HG02610 (cell line): ENCODE measurements at regions not wholly inside any gene's neighbourhood (a gene's known extent, or its start where the extent isn't known, plus 50 kb on each side); places are given as distances from the start of the nearest gene placed in this dataset.
A peak's percentile ranks its signal among the peaks of the same experiment; 100 is the strongest.

Source experiments
- ATAC-seq: cut with Tn5 transposase; IDR thresholded peaks from one replicate; pipeline ENCODE4 v1.9.1; 2021; ENCODE audit warnings: mild to moderate bottlenecking, moderate library complexity; ENCODE audit not compliant: unreplicated experiment

DNA sequence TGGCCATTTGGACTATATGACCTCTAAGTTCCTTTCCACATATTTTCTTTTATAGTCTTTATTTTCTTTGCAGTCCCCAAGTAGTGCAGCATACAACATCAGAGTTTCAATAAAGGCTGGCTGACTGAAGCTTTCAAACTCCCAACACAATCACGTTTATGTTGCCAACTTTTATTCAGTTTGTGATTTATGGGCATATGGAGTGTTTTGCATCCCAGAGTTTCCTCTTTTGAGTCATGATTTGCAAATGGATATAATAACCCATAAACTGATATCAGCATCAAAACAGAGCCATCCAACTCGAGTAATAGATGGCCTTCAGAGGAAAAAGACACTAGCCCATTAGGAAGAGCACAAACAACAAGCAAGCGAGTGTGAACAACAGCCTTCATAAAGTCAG, 414.0 kb downstream of the ELAVL2 start:
- ATAC-seq: no peak

DNA sequence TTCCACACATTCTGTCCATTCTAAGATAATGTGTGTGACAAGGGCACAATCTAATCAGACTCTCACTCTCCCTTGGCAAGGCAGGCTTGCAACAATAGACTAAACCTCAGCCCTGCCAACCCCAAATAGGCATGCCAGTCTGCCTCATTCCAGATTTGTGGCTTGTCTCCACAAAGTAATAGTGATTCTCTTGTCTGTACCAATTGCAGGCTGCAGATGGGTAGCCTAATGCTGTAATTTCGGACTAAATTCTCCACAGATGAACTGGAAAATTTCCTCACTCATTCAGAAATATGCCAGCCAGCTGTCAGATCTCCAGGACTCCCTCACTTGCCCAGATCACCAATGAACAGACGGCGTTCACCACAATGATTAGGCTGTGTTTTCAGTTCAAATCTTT, 413.6 kb downstream of the ELAVL2 start:
- ATAC-seq: no peak

DNA sequence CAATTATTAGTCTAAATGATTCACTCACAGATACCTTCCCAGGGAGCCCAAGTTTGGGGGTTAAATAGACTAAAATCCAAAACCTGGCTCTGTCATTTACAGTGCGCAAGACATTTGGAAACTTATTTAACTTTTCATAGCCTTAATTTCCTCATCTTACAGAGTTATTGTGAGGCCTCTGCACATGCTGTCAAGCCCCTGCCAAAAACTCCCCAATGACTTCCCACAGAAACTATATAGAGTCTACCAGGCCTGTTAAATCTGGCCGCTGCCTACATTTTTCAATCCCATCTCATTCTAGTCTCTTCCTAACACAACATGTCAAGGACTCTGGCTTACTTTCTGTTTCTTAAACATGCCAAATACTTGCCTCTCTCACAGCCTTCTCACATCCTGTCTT, 412.5 kb downstream of the ELAVL2 start:
- ATAC-seq: no peak

DNA sequence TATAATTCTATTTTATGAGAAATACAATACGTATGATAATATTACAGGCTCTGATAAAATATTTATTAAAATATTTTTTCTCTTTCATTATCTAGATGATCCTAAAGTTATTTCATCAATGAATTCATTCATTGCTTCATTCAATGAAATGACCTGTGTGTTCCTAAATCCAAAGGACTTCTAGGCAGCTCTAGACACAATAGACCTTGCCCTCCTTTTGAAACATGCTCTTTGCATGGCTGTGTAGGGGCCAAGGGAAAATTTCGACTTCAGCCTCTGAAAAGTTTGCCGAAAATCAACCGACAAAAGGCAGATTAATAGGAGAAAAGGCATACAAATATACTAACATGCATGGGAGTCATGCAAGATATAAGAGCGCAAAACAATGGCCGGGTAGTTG, 402.0 kb downstream of the ELAVL2 start:
- ATAC-seq: no peak

DNA sequence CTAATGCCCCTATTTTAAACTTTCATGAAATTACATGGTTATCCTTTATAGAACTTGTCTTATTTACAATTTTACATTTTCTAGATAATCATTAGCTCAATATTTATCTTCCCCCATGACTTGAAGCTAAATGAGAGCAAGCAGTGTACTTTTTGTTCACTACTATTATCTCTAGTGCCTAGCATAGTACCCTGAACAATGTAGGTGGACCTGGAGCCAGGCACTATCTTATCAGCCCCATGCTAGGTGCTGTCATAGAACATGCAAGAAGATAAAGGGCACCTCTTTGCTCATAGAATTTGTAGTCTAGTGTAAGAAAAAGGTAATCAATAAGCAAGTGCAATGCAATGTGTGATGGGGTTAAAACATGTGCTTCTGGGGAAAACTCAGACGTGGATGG, 399.9 kb downstream of the ELAVL2 start:
- ATAC-seq: no peak

DNA sequence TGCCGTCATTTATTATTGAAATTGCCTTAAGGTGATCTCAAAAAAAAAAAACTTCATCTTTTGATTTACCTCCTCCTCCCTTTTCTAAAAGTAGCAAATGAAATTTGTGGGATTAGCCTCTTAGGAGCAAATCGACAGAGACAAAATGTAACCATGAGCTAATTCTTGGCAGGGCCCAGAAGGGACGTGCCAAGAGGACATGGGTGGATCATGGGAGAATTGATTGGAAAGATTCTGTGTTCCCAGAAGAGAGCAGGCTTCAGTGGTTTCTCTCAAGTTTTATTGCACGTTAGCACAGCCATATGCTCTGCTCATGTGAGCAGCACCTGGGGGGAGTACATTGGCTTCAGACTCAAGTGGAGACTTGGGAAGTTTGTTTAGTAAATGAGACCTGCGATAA, 394.6 kb downstream of the ELAVL2 start:
- no peak for ATAC-seq

DNA sequence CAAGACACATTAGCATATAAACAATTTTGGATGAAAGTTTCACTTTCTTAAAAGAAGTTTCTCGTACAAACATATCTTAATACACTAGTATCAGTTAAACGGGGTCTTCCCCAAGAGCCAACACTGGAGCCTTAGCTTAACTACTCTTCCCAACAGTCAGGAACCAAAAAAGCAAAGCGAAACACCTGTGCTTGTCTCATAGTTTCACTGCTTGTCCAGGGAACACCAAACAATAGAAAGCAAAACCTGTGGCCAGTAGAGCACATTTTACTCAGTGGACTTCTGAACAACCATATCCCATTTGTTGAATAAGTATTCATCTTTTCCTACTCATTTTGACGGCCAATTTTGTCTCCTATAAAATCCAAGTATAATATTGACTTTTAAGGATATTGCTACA, 391.4 kb downstream of the ELAVL2 start:
- no peak for ATAC-seq

DNA sequence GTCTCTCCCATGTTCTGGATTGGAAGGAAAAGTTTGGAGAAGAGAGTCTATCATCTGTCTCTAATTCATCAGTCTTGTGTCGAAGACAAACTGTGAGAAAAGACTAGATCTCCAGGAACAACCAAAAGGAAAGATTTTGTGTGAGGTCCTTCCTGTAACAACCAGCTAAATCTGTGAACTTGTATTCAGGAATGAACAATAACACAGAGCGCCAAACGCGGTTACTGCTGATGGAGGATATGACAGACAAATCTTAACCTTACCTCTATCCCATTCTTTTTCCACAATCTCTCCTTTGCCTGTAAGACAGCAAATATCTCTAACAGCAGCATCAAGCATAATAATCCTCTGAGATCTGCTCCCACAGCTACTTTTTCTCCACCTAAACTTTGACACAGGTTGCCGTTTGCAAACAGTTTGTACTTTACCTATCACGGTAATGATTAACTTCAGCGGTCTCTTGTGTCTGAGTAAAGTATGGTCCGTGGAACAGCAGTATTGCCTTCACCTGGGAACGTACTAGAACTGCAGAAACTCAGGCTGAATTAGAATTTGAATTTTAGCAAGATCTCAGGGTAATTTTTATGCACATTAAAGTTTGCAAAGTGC, 387.6 kb downstream of the ELAVL2 start:
- no peak for ATAC-seq

DNA sequence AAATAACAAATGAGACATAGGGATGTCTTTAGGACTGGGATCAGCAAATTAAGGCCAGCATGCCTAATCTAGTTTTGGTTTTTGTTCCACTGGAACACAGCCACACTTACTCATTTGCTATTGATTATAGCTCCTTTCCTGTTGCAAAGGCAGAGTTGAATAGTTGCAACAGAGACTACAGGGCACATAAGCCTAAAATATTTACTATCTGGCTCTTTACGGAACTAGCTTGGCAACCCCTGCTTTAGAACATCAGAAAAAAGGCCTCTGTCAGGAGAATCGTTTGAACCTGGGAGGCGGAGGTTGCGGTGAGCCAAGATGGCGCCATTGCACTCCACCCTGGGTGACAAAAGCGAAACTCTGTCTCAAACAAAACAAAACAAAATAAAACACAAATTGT, 384.8 kb downstream of the ELAVL2 start:
- no peak for ATAC-seq

DNA sequence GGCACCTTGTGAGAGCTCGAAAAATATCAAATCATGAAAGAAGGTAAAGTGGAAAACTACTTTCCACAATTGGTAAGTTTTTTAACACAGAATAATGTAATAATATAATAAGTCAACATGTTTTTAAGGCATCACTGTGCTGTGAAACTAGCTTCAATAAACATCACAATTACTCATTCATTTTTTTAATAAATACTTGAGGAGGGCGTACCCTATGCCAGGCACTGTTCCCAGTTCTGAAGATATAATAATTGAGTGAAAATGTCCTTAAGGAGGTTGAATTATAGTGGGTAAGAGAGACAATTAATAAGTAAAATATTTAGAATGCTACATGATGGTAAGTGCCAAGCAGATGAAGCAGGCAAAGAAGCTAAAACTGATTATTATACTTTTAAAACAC, 381.4 kb downstream of the ELAVL2 start:
- ATAC-seq: no peak

DNA sequence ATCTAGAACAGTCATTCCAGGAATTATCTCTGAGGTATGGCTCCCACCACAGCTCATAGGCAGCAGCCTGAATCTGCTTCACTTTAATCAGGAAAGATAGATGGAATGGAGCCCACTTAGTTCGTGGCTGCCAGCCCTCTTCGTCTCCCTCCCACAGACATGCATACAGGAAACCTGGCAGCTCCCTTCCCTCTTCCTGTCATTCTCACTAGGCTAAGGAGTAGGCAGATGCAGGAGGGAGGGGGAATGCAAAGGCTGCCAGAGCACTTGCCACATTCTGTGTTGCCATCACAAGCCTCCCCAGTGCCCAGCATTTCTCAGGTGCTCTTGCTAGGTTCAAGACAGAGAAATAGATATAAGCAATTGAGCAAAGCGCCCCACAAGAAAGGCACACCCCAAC, 378.9 kb downstream of the ELAVL2 start:
- no peak for ATAC-seq

DNA sequence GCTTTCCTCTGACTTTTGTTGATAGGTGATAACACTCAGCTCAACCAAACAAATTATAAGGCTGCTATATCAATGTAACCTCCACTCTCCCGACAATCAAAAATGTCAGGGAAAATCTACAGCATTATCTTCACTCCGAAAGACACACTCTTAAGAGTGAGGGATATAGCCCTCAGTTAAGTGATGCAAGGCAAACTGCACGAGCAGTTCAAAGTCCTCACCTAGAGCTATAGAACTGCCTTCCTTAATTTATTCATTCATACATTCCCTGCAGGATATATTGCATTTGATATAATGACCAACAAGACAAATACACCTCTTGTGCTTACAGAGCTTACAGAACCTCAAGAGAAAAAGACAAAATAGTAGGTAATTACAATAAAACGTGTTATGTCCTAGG, 378.1 kb downstream of the ELAVL2 start:
- no peak for ATAC-seq

DNA sequence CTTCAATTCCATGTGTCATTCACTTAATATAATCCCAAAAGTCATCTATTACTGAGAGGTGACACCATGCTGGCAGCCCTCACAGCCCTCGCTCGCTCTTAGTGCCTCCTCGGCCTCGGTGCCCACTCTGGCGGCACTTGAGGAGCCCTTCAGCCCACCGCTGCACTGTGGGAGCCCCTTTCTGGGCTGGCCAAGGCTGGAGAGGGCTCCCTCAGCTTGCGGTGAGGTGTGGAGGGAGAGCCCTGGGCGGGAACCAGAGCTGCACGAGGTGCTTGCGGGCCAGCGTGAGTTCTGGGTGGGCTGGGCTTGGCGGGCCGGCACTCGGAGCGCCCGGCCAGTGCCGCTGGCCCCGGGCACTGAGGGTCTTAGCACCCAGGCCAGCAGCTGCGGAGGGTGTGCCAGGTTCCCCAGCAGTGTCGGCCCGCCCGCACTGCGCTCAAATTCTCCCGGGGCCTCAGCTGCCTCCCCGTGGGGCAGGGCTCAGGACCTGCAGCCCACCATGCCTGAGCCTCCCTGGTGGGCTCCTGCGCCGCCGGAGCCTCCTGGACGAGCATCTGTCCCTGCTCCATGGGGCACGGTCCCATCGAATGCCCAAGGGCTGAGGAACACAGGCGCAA, 374.1 kb downstream of the ELAVL2 start:
- ATAC-seq: no peak

DNA sequence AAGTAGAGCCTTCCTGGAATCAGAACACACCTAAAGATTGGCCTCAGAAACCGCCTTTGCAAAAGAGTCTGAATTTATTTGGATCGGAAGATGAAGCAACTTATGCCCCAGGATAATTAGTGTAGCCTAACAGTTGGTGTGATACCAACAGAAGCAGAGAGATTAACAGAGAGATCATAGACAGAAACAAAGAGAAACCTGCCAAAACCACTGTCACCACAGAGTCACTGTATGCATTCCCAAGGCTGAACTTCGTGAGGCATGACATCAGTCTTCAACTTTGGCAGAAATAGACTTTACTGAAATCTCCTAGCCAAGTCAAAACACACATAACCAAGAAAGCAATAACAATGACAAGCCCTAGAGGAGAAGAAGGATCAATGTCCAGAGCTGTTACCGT, 361.8 kb downstream of the ELAVL2 start:
- ATAC-seq: no peak

DNA sequence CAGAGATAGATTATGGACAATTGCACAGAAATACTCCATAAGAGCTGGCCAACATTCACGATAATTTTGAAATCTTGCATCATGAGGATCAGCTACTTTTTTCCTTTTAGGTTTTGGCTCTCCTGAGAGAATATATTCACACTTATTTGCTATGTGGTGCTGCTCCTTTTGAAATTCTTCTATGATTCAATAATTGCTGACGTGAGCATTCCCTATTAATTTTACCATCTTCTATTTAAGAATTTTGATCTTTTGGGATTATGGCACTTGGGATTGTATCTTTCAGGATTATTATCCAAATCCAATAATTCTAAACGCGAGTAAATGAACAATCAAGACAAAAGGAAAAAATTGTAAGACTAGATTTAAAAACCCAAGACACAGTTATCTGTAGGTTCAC, 358.8 kb downstream of the ELAVL2 start:
- no peak for ATAC-seq

DNA sequence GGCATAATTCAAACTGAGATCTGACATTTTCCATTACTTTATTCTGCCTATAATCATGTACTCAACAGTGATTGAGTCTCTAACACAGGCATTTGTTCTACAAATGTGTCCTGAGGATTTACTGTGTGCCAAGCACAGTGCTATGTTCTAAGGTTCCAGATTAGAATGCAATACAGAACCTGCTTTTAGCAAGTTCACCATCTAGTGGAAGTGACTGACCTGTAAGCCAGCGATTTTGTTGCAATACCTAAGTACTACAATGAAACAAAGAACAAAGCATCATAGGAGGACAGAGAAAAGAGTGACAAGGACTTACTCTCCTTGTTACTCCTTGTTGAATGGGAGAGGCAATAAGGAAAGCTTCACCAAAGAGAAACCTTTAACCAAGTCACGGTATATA, 348.1 kb downstream of the ELAVL2 start:
- ATAC-seq: no peak

DNA sequence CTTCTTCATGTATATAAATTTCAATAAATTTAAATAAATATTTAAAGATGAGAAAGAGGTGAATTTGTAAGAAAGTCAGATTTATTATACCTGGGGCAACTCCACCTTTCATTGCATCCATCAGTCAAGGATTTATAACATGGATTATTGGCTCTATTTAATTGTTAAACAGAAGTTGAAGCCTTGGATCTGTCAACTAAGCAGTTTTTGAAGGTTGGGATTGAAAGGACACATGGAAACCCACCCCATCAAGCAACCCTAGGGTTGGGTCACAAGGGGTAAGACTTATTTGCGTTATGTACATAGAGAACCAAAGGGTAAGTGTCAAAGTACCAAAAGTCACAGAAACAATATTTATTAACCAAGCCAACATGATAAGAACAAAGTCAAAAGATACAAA, 342.5 kb downstream of the ELAVL2 start:
- no peak for ATAC-seq

DNA sequence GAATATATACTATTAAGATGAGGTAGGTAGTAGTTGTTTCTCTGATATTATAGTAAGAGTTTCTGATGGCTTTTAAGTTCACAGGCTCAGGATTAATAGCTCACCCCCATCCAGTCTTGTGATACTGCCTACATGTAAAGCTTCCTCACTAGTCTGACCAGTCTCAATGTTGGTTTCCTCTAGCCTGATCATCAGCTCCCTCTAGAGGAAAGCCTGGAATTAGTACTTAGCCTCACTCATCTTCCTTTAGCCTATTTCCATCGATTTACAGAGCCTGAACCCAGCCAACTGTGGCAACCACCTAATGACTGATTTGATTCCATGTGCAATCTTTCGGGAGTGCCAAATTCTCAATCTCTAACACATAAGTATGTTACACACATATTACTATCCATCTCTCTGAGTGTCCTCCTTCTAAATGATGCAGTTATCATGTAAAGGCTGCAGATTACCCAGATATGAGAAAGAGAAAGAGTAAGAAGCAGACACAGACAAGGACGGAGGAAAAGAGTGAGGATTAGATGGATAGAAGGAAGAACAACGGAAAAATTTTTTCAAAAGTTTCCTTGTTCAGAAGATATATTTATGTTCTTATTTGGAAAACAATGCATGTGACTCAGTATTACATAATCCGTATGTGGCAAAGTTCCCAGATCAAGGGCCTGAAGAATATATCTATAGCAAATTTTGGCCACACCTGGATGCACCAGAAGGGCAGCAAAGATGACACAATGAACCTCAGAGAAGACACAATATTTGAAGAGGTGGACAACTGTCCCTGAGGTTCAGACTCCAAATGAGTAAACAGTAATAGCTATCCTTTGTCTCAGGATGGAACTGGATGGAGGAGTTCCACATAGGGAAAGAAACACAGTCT, 333.7 kb downstream of the ELAVL2 start:
- ATAC-seq: peak; percentile 77

DNA sequence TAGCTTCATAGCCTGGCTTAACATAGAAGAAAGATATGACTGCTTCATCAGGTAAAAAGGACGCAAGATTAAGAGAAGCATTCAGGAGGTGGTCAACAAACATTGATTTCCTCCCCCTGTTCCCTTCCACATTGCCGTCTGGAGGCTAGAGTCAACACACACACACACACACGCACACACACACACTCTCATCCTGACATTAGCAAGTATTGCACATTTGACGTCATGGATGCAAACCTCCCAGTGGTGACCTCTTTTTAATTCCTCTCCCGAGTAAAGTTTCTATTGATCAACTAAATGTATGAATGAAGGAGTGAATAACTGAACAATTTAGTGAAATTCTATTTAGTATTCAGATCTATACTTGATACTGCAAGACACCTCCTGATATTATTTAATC, 332.8 kb downstream of the ELAVL2 start:
- ATAC-seq: no peak

DNA sequence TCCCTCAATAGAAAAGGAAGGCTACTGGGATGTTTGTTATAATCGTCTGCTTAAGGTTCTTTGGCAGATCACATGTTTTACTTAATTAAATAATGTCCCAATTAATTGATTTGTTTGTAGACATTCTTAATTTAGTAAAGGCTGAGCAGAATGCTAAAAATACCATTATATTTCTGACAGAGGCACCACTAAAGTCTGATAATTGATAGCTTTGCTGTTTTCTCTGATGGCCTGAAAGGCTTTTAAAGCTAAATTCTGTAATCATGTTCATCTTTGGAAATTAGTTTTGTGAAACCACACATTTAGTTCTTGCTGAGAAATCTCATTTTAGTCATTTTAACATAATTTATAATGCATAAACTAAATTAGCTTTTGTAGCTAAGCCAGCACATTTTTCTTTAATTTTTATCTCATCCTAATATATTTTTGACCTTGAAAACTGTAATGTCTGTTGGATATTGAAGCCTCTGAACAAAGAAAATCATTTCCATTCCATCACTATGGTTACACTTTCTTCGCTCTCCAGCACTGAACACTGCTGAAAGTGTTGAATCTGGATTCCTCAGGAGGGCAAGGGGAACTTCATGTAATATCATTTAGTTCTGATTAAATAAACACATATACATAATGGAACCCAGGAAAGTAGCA, 329.4 kb downstream of the ELAVL2 start:
- no peak for ATAC-seq

DNA sequence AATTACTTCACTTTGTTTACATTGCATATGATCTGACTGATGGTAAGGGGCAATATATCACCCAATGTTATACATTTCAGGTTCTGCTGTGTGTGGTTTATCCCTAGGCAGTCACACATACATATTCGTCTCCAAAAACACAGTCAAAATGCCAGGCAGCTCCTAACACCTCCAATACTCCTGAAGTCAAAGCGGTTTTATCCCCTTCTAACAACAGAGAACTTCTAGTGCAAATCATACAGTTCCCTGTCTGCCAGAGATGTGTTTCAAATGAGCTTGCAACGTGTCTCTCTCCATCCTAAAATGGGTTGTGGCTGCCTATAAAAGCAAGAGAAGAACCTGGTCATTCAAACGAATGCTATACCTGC, 328.9 kb downstream of the ELAVL2 start:
- no peak for ATAC-seq

DNA sequence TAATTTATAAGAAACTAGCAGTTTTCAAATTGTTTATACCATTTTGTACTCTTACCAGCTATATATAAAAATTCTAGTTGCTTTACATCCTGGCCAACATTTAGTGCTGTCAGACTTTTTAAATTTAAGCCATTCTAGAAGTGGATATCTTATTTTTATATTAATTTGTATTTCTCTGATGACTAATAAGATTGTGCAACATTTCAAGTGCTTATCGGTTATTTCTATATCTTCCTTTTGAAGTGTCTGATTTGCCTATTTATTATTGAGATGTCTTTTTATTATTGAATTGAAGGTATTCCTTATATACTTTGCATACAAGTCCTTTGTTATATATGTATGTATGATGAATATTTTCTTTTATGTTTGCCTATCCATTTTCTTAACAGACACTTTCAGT, 324.0 kb downstream of the ELAVL2 start:
- no peak for ATAC-seq
